Endothelial cell of umbilical vein (primary cell): ENCODE measurements at regions not wholly inside any gene's neighbourhood (a gene's known extent, or its start where the extent isn't known, plus 50 kb on each side); places are given as distances from the start of the nearest gene placed in this dataset.

Experiments
- EZH2 ChIP-seq: IDR thresholded peaks from 2 replicates; pipeline ENCODE4 v1.6.1; 2012; ENCODE audit warnings: borderline replicate concordance, low read depth, mild to moderate bottlenecking, moderate library complexity, low read length, inconsistent platforms; ENCODE audit not compliant: severe bottlenecking
- FOS ChIP-seq: IDR thresholded peaks from 2 replicates; pipeline ENCODE4 v1.6.1; 2011; ENCODE audit warnings: mild to moderate bottlenecking, low read length, moderate library complexity, borderline replicate concordance; ENCODE audit not compliant: insufficient read depth
- GATA2 ChIP-seq: IDR thresholded peaks from 2 replicates; pipeline ENCODE4 v1.7.0; 2011; ENCODE audit warnings: low read depth, mild to moderate bottlenecking, moderate library complexity, mixed read lengths, low read length; ENCODE audit not compliant: insufficient read length, insufficient read depth
- JUN ChIP-seq: IDR thresholded peaks from 2 replicates; pipeline ENCODE4 v1.6.1; 2011; ENCODE audit warnings: borderline replicate concordance, low read depth; ENCODE audit not compliant: insufficient read length, insufficient read depth
- MYC ChIP-seq: IDR thresholded peaks from one replicate; pipeline ENCODE4 v1.6.1; 2011; ENCODE audit warnings: mild to moderate bottlenecking, low read depth, low read length
- POLR2A ChIP-seq: IDR thresholded peaks from 2 replicates; pipeline ENCODE4 v1.6.1; 2012; ENCODE audit warnings: low read depth, mild to moderate bottlenecking, control low read depth, low read length
- POLR2AphosphoS5 ChIP-seq: IDR thresholded peaks from 2 replicates; pipeline ENCODE4 v1.6.1; 2012; ENCODE audit warnings: low read depth, mild to moderate bottlenecking, control low read depth, low read length, moderate library complexity; ENCODE audit not compliant: insufficient read depth
- TF ChIP-seq, protein P1 (sequence below), 2 donors: IDR thresholded peaks; 1 replicate in 1 of 2; 2 replicates in 1 of 2; pipeline ENCODE4 v1.5.1; 2011; ENCODE audit warnings: low read length in 2 of 2, mild to moderate bottlenecking in 2 of 2, moderate library complexity in 2 of 2, control low read depth in 1 of 2, inconsistent platforms in 1 of 2, low read depth in 1 of 2; ENCODE audit not compliant: insufficient read depth in 1 of 2; ENCODE audit errors: extremely low read depth in 1 of 2
- TF ChIP-seq, protein P2 (sequence below): IDR thresholded peaks from 2 replicates; pipeline ENCODE4 v1.6.1; 2011; ENCODE audit not compliant: insufficient read depth, insufficient read length

DNA sequence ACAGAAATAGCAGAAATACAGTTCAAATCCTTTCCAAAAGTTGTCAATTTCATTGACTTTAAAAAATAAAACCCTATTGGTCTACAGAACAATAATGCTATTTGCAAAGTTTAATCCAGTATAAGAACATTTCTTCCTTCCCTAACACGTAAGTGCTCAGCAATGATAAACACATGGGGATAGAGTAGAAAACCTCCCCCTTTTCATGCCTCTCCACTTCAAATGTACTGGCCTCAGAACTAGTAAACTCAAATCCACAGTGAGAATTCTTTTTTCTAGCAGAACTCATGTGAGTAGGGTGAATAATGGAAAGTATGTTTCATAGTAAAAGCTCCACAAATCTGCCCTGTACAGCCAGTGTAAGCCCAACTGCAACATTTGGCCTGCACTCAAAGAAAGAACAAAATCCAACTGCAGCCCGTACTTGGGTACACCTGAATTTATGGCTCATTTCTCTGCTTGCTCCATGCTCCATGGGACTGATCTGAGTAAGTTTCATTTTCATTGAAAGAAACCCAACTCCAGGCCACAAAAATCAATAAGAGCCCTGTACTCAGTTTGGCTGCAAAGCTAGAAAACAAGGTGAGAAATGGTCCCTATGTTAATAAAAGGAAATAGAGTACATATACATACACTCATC is 115.0 kb upstream of the RMDN2 start:
- TF ChIP-seq, protein P1, sequence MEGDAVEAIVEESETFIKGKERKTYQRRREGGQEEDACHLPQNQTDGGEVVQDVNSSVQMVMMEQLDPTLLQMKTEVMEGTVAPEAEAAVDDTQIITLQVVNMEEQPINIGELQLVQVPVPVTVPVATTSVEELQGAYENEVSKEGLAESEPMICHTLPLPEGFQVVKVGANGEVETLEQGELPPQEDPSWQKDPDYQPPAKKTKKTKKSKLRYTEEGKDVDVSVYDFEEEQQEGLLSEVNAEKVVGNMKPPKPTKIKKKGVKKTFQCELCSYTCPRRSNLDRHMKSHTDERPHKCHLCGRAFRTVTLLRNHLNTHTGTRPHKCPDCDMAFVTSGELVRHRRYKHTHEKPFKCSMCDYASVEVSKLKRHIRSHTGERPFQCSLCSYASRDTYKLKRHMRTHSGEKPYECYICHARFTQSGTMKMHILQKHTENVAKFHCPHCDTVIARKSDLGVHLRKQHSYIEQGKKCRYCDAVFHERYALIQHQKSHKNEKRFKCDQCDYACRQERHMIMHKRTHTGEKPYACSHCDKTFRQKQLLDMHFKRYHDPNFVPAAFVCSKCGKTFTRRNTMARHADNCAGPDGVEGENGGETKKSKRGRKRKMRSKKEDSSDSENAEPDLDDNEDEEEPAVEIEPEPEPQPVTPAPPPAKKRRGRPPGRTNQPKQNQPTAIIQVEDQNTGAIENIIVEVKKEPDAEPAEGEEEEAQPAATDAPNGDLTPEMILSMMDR (IDR thresholded peaks at IDR 0.05; ENCODE audit: extremely low read depth in 1 of 2, insufficient read depth in 1 of 2, low read depth in 1 of 2, low read length in 2 of 2), result no peak
- TF ChIP-seq POLR2A, result no peak
- no peak for TF ChIP-seq POLR2AphosphoS5
- no peak for TF ChIP-seq EZH2
- no peak for TF ChIP-seq MYC
- TF ChIP-seq, protein P2, sequence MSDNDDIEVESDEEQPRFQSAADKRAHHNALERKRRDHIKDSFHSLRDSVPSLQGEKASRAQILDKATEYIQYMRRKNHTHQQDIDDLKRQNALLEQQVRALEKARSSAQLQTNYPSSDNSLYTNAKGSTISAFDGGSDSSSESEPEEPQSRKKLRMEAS, result no peak
- no peak for TF ChIP-seq JUN
- TF ChIP-seq FOS, result no peak
- TF ChIP-seq GATA2, result no peak
